K562 (cell line): ENCODE measurements at regions not wholly inside any gene's neighbourhood (a gene's known extent, or its start where the extent isn't known, plus 50 kb on each side); places are given as distances from the start of the nearest gene placed in this dataset.
A peak's percentile ranks its signal among the peaks of the same experiment; 100 is the strongest.

Experiments
- ATAC-seq: fragments of 200-7000 bp; cut with Tn5 transposase; 3 replicates; pipeline ENCODE4 v1.9.1; 2020; ENCODE audit warnings: moderate library complexity
- BruUV-seq: library from RNA; stranded (reverse); fragments of 400-500 nt; replicated peaks from 2 replicates; lab custom pipeline; 2021; lab: Mats Ljungman, UMichigan
- CTCF ChIA-PET: fragments of 300-600 bp; formaldehyde crosslinking; extraction: SDS; loops from one replicate; lab custom pipeline; 2021; ENCODE audit warnings: low intra/inter-chr PET ratio; lab: Yijun Ruan, JAX
- POLR2A ChIA-PET: fragments of 300-600, 350-650 bp; sonication (Branson Sonifier 250); formaldehyde crosslinking; extraction: SDS; loops from one replicate; lab custom pipeline; 2021; ENCODE audit warnings: antibody characterized with exemption, inconsistent platforms; lab: Yijun Ruan, JAX
- DNase-seq, 4 experiments: peaks; one replicate each; pipeline versions ENCODE4 v3.0.0 to v3.0.0-alpha.2; 2011 to 2018; ENCODE audit warnings: low spot score in 3 of 4, mixed read lengths in 3 of 4; ENCODE audit errors: extremely low read depth in 1 of 4
- FAIRE-seq: peaks from 2 replicates; lab custom pipeline; 2011; peaks lifted over from hg19 to GRCh38; lab: Jason Lieb, UNC
- H2AFZ ChIP-seq: 2 replicates; pipeline ENCODE4 v1.6.0; 2011; ENCODE audit warnings: low read depth, low read length, control low read depth, inconsistent platforms
- H3K27ac ChIP-seq: fragments of 200-600 bp; 3 replicates; pipeline ENCODE4 v1.8.0; 2011; ENCODE audit warnings: low read depth, mild to moderate bottlenecking, control low read depth, inconsistent platforms, low read length, moderate library complexity, mixed read lengths; ENCODE audit errors: extremely low read depth
- H3K27me3 ChIP-seq, 2 experiments: fragments of 300-600 bp in 1 of 2; 2 replicates in 1 of 2; 3 replicates in 1 of 2; pipeline versions ENCODE4 v1.6.0 to v1.8.0; 2011; ENCODE audit warnings: inconsistent platforms in 2 of 2, low read length in 2 of 2, mild to moderate bottlenecking in 1 of 2, mixed read lengths in 1 of 2, moderate library complexity in 1 of 2; ENCODE audit not compliant: control insufficient read depth in 2 of 2, insufficient read depth in 2 of 2
- H3K36me3 ChIP-seq: fragments of 300-600 bp; 3 replicates; pipeline ENCODE4 v1.8.0; 2011; ENCODE audit warnings: mild to moderate bottlenecking, low read length, inconsistent platforms; ENCODE audit not compliant: control insufficient read depth, insufficient read depth
- H3K4me1 ChIP-seq, 2 experiments: fragments of 200-600 bp in 1 of 2; replicated peaks in 1 of 2; 2 replicates in 1 of 2; 3 replicates in 1 of 2; pipeline versions ENCODE4 v1.5.1 to v1.8.0; 2011; ENCODE audit warnings: inconsistent platforms in 2 of 2, low read length in 2 of 2, mild to moderate bottlenecking in 1 of 2, mixed read lengths in 1 of 2, moderate library complexity in 1 of 2; ENCODE audit not compliant: control insufficient read depth in 2 of 2, insufficient read depth in 2 of 2
- H3K4me2 ChIP-seq: 2 replicates; pipeline ENCODE4 v1.6.1; 2011; ENCODE audit warnings: low read length, control low read depth, inconsistent platforms, mixed read lengths; ENCODE audit not compliant: insufficient read depth
- H3K4me3 ChIP-seq: fragments of 200-600 bp; sonication (generic), shearing (Covaris generic); 2 replicates; pipeline ENCODE4 v1.5.1; 2016; ENCODE audit warnings: control low read depth, inconsistent platforms
- H3K79me2 ChIP-seq: fragments of 200-600 bp; 3 replicates; pipeline ENCODE4 v1.8.0; 2011; ENCODE audit warnings: low read length, inconsistent platforms; ENCODE audit not compliant: control insufficient read depth, insufficient read depth
- H3K9ac ChIP-seq, 2 experiments: 2 replicates each; pipeline versions ENCODE4 v1.6.0 to v1.6.1; 2011; ENCODE audit warnings: low read depth in 2 of 2, low read length in 2 of 2, control low read depth in 1 of 2, inconsistent platforms in 1 of 2, mild to moderate bottlenecking in 1 of 2, mixed read lengths in 1 of 2; ENCODE audit not compliant: insufficient read depth in 1 of 2
- H3K9me1 ChIP-seq: one replicate; pipeline ENCODE4 v1.6.0; 2011; ENCODE audit warnings: inconsistent platforms, mild to moderate bottlenecking, low read length, moderate library complexity; ENCODE audit not compliant: control insufficient read depth, insufficient read depth
- H3K9me3 ChIP-seq: replicated peaks from 2 replicates; pipeline ENCODE4 v1.5.1; 2011; ENCODE audit warnings: low read depth, low read length, inconsistent platforms; ENCODE audit not compliant: control insufficient read depth, insufficient read depth
- H4K20me1 ChIP-seq: replicated peaks from 2 replicates; pipeline ENCODE4 v1.6.1; 2011; ENCODE audit warnings: low read length, inconsistent platforms, mixed read lengths; ENCODE audit not compliant: control insufficient read depth, insufficient read depth
- ATF3 ChIP-seq, 2 experiments: fragments of 450-650 bp in 1 of 2; sonication (generic) in 1 of 2; formaldehyde crosslinking in 1 of 2; IDR thresholded peaks in 1 of 2; conservative IDR thresholded peaks in 1 of 2; 2 replicates each; pipeline versions ENCODE4 v1.6.1 to v1.8.1; 2016 to 2023; ENCODE audit warnings: mild to moderate bottlenecking in 2 of 2, moderate library complexity in 2 of 2, inconsistent platforms in 1 of 2, missing genetic modification reagents in 1 of 2
- CHAMP1 ChIP-seq: fragments of 450-650 bp; IDR thresholded peaks from 2 replicates; pipeline ENCODE4 v1.6.1; 2016; ENCODE audit warnings: mild to moderate bottlenecking
- EWSR1 ChIP-seq: fragments of 450-650 bp; IDR thresholded peaks from 2 replicates; pipeline ENCODE4 v1.6.1; 2018; ENCODE audit warnings: borderline replicate concordance, mild to moderate bottlenecking, low read depth, moderate library complexity; ENCODE audit not compliant: partially characterized antibody
- ILK ChIP-seq: fragments of 450-650 bp; IDR thresholded peaks from 2 replicates; pipeline ENCODE4 v1.6.1; 2016; ENCODE audit warnings: missing genetic modification characterization, low read depth, mild to moderate bottlenecking, missing compliant biosample characterization, moderate library complexity, borderline replicate concordance
- PRDM10 ChIP-seq: fragments of 450-650 bp; IDR thresholded peaks from 2 replicates; pipeline ENCODE4 v1.6.1; 2018; ENCODE audit not compliant: partially characterized antibody
- XRCC5 ChIP-seq: fragments of 200-400 bp; formaldehyde crosslinking; IDR thresholded peaks from 2 replicates; pipeline ENCODE4 v1.6.1; 2017; ENCODE audit warnings: low read depth, mild to moderate bottlenecking, low read length
- ZC3H8 ChIP-seq: fragments of 450-650 bp; IDR thresholded peaks from 2 replicates; pipeline ENCODE4 v1.6.1; 2017
- ZNF589 ChIP-seq: fragments of 200-800 bp; sonication (Bioruptor generic); IDR thresholded peaks from 2 replicates; pipeline ENCODE4 v1.6.1; 2016; ENCODE audit warnings: low read depth, missing genetic modification characterization, missing compliant biosample characterization
- WGBS: fragments of 100-300 bp; shearing (Covaris generic); methylation state at CpG from one replicate; pipeline ENCODE4 v1.1.6; 2016; ENCODE audit warnings: low coverage, mixed read lengths; ENCODE audit not compliant: insufficient coverage; ENCODE audit errors: missing lambda C conversion rate; 5-methylcytosine and 5-hydroxymethylcytosine counted together
- in situ Hi-C: fragments of 300-500 bp; cut with MboI; formaldehyde crosslinking; loops from 4 replicates; pipeline ENCODE4 v1.15.0; 2018; ENCODE audit warnings: inconsistent platforms, mixed read lengths
- intact Hi-C: fragments of 100-400 bp; cut with micrococcal nuclease; formaldehyde crosslinking; loops from 2 replicates; pipeline ENCODE4 v1.14.2; 2022
- TF ChIP-seq, protein P1 (sequence below): fragments of 450-650 bp; formaldehyde crosslinking; IDR thresholded peaks from 2 replicates; pipeline ENCODE4 v1.4.0; 2022; ENCODE audit warnings: missing genetic modification characterization
- TF ChIP-seq, protein P2 (sequence below): fragments of 450-650 bp; formaldehyde crosslinking; conservative IDR thresholded peaks from 2 replicates; pipeline ENCODE4 v1.4.0; 2022; ENCODE audit warnings: mild to moderate bottlenecking, missing genetic modification characterization

DNA sequence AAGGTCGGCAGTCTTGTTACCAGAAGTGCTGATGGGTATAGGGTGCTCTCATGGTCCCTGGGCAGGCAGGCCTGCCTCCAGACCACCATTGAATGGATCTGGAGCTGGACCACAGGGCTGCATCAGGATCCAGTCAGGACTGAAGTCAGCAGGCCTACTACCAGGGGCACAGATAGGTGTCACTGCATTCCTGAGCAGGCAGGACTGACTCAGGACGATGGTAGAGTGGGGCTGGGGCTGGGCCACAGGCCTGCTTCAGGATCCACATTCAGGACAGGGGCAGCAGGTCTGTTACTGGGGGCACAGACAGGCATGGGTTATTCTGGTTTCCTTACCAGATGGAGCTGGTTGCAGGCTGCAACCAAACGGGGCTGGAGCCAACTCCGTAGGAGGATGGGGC lies 51.4 kb upstream of the MAP3K4 start:
- H3K4me1 ChIP-seq, result no peaks in the 10 kb centered on the region
- no peaks in the 10 kb centered on the region for H3K9me3 ChIP-seq
- no peak for DNase-seq
- no peak for FAIRE-seq
- no peak overlapping the region for H2AFZ ChIP-seq
- intact Hi-C loops, result no loop called here
- in situ Hi-C loops, result no loop called here
- ATAC-seq, result peak; percentile 55
- H3K36me3 ChIP-seq, result no peaks in the 10 kb centered on the region
- no peak overlapping the region for H3K27ac ChIP-seq
- no peaks in the 10 kb centered on the region for H4K20me1 ChIP-seq
- no peak overlapping the region for H3K4me3 ChIP-seq
- no peaks in the 10 kb centered on the region for H3K27me3 ChIP-seq
- CTCF ChIA-PET, result no interaction called here
- no peaks in the 10 kb centered on the region for H3K79me2 ChIP-seq
- 15% methylated on average over 4 of the region's 4 CpGs for WGBS
- no TSS peak for BruUV-seq
- H3K9me1 ChIP-seq, result no peaks in the 10 kb centered on the region
- no peak overlapping the region for H3K4me2 ChIP-seq
- H3K9ac ChIP-seq, result 0 out of 4 replicates have a peak overlapping the region, but pooled peaks of 1 of the 2 experiments have one; percentile 14
- POLR2A ChIA-PET, result interaction anchor here (0.8 to 1.2 kb wide), 2 partner anchors 9 to 12 kb away, joined by 3 read pairs; no protein-coding TSS in a partner anchor
- TF ChIP-seq ILK (no peak), XRCC5 (no peak), CHAMP1 (no peak), EWSR1 (no peak), PRDM10 (no peak), ZC3H8 (no peak), ATF3 (IDR thresholded peaks at IDR 0.05) (no peak), ATF3 (CRISPR knock-in tag; conservative IDR thresholded peaks at IDR 0.05) (no peak), ZNF589 (CRISPR knock-in tag) (no peak)
- TF ChIP-seq, protein P1, sequence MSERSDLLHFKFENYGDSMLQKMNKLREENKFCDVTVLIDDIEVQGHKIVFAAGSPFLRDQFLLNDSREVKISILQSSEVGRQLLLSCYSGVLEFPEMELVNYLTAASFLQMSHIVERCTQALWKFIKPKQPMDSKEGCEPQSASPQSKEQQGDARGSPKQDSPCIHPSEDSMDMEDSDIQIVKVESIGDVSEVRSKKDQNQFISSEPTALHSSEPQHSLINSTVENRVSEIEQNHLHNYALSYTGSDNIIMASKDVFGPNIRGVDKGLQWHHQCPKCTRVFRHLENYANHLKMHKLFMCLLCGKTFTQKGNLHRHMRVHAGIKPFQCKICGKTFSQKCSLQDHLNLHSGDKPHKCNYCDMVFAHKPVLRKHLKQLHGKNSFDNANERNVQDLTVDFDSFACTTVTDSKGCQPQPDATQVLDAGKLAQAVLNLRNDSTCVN (CRISPR knock-in tag), result no peak
- TF ChIP-seq, protein P2, sequence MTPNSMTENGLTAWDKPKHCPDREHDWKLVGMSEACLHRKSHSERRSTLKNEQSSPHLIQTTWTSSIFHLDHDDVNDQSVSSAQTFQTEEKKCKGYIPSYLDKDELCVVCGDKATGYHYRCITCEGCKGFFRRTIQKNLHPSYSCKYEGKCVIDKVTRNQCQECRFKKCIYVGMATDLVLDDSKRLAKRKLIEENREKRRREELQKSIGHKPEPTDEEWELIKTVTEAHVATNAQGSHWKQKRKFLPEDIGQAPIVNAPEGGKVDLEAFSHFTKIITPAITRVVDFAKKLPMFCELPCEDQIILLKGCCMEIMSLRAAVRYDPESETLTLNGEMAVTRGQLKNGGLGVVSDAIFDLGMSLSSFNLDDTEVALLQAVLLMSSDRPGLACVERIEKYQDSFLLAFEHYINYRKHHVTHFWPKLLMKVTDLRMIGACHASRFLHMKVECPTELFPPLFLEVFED, result no peak
